WERI-Rb-1 (cell line): ENCODE measurements at regions not wholly inside any gene's neighbourhood (a gene's known extent, or its start where the extent isn't known, plus 50 kb on each side); places are given as distances from the start of the nearest gene placed in this dataset.

Experiments
- DNase-seq: peaks from one replicate; pipeline ENCODE4 v3.0.0-alpha.2; 2020
- H3K27ac ChIP-seq: fragments of 250-450 bp; sonication (Bioruptor Pico); 2 replicates; pipeline ENCODE4 v1.5.1; 2020; ENCODE audit warnings: mild to moderate bottlenecking, moderate library complexity
- H3K27me3 ChIP-seq: fragments of 250-450 bp; sonication (Bioruptor Pico); 2 replicates; pipeline ENCODE4 v1.5.1; 2021; ENCODE audit warnings: mild to moderate bottlenecking, low read depth, moderate library complexity; ENCODE audit not compliant: insufficient read depth, severe bottlenecking
- H3K36me3 ChIP-seq: fragments of 250-450 bp; sonication (Bioruptor Pico); 2 replicates; pipeline ENCODE4 v1.5.1; 2020; ENCODE audit warnings: mild to moderate bottlenecking, moderate library complexity
- H3K4me3 ChIP-seq: 2 replicates; pipeline ENCODE4 v1.5.1; 2011; ENCODE audit warnings: low read depth, mild to moderate bottlenecking, control low read depth, low read length
- H3K9me3 ChIP-seq: fragments of 250-450 bp; sonication (Bioruptor Pico); 2 replicates; pipeline ENCODE4 v1.5.1; 2021; ENCODE audit warnings: mild to moderate bottlenecking, moderate library complexity; ENCODE audit not compliant: severe bottlenecking
- CTCF ChIP-seq: IDR thresholded peaks from 2 replicates; pipeline ENCODE4 v1.5.1; 2011; ENCODE audit warnings: low read depth, mild to moderate bottlenecking, control low read depth, inconsistent platforms, low read length

- Histone ChIP-seq H3K36me3 (no peaks in the 10 kb centered on the region), H3K4me3 (no peak overlapping the region), H3K9me3 (peaks cover 2% of the 10 kb centered on the region), H3K27ac (no peak overlapping the region), H3K27me3 (peaks cover 99% of the 10 kb centered on the region)
- no peak for TF ChIP-seq CTCF
- DNase-seq, result no peak
Observed at GRCh38 chr5:1962619-1963355, 80.1 kb upstream of the IRX4 start.

- H3K27me3 ChIP-seq, result peaks cover 99% of the 10 kb centered on the region
- no peak overlapping the region for H3K4me3 ChIP-seq
- DNase-seq, result no peak
- no peak overlapping the region for H3K27ac ChIP-seq
- H3K36me3 ChIP-seq, result no peaks in the 10 kb centered on the region
- no peak for TF ChIP-seq CTCF
- peaks cover 2% of the 10 kb centered on the region for H3K9me3 ChIP-seq
Observed at GRCh38 chr5:1961952-1962595, 79.3 kb upstream of the IRX4 start.

GRCh38 chr5:1961304-1961946, 78.7 kb upstream of the IRX4 start:
- no peaks in the 10 kb centered on the region for H3K36me3 ChIP-seq
- no peak overlapping the region for H3K4me3 ChIP-seq
- H3K27me3 ChIP-seq, result peaks cover 95% of the 10 kb centered on the region
- no peak for TF ChIP-seq CTCF
- H3K9me3 ChIP-seq, result peaks cover 2% of the 10 kb centered on the region
- no peak overlapping the region for H3K27ac ChIP-seq
- DNase-seq, result no peak

GRCh38 chr5:1960595-1961303, 78.0 kb upstream of the IRX4 start:
- Histone ChIP-seq H3K4me3 (no peak overlapping the region), H3K9me3 (peaks cover 2% of the 10 kb centered on the region), H3K36me3 (no peaks in the 10 kb centered on the region), H3K27me3 (peaks cover 88% of the 10 kb centered on the region), H3K27ac (no peak overlapping the region)
- no peak for TF ChIP-seq CTCF
- DNase-seq, result no peak

- Histone ChIP-seq H3K4me3 (no peak overlapping the region), H3K27me3 (peaks cover 83% of the 10 kb centered on the region), H3K27ac (no peak overlapping the region), H3K9me3 (peaks cover 2% of the 10 kb centered on the region), H3K36me3 (no peaks in the 10 kb centered on the region)
- no peak for DNase-seq
- no peak for TF ChIP-seq CTCF
Observed at GRCh38 chr5:1959725-1960581, 77.2 kb upstream of the IRX4 start.
